SK-N-SH (cell line): ENCODE measurements at regions not wholly inside any gene's neighbourhood (a gene's known extent, or its start where the extent isn't known, plus 50 kb on each side); places are given as distances from the start of the nearest gene placed in this dataset.

Experiments
- EP300 ChIP-seq, 2 experiments: IDR thresholded peaks; 2 replicates each; pipeline versions ENCODE4 v1.4.0 to v1.6.1; 2012; ENCODE audit warnings: borderline replicate concordance in 1 of 2, low read depth in 1 of 2, low read length in 1 of 2
- EZH2phosphoT487 ChIP-seq: fragments of 200-600 bp; sonication (generic); IDR thresholded peaks from 2 replicates; pipeline ENCODE4 v1.6.1; 2017; ENCODE audit warnings: low read depth, mixed run types, mild to moderate bottlenecking, antibody characterized with exemption, moderate library complexity, borderline replicate concordance
- GABPA ChIP-seq: IDR thresholded peaks from 2 replicates; pipeline ENCODE4 v1.4.0; 2012; ENCODE audit warnings: low read depth, mild to moderate bottlenecking
- POLR2AphosphoS5 ChIP-seq: IDR thresholded peaks from 2 replicates; pipeline ENCODE4 v1.6.1; 2012; ENCODE audit warnings: low read depth, low read length
- TAF1 ChIP-seq: IDR thresholded peaks from 2 replicates; pipeline ENCODE4 v1.6.1; 2012; ENCODE audit warnings: low read depth, mild to moderate bottlenecking, low read length, moderate library complexity, borderline replicate concordance
- YY1 ChIP-seq: IDR thresholded peaks from 2 replicates; pipeline ENCODE4 v1.4.0; 2012; ENCODE audit warnings: low read depth, mild to moderate bottlenecking
- TF ChIP-seq, protein P1 (sequence below): fragments of 200-600 bp; sonication (generic); IDR thresholded peaks from 2 replicates; pipeline ENCODE4 v1.6.1; 2017; ENCODE audit warnings: antibody characterized with exemption, mild to moderate bottlenecking, moderate library complexity
- TF ChIP-seq, protein P2 (sequence below): fragments of 150-350 bp; IDR thresholded peaks from 2 replicates; pipeline ENCODE4 v1.6.1; 2016; ENCODE audit warnings: mild to moderate bottlenecking, low read depth, low read length
- TF ChIP-seq, protein P3 (sequence below): IDR thresholded peaks from 2 replicates; pipeline ENCODE4 v1.4.0; 2012; ENCODE audit warnings: low read depth, borderline replicate concordance
- TF ChIP-seq, protein P4 (sequence below): IDR thresholded peaks from 2 replicates; pipeline ENCODE4 v1.6.1; 2012; ENCODE audit warnings: mild to moderate bottlenecking, low read depth, low read length, moderate library complexity
- TF ChIP-seq, protein P5 (sequence below): fragments of 150-350 bp; IDR thresholded peaks from 2 replicates; pipeline ENCODE4 v1.6.1; 2017; ENCODE audit warnings: antibody characterized with exemption, low read length, low read depth, borderline replicate concordance

DNA sequence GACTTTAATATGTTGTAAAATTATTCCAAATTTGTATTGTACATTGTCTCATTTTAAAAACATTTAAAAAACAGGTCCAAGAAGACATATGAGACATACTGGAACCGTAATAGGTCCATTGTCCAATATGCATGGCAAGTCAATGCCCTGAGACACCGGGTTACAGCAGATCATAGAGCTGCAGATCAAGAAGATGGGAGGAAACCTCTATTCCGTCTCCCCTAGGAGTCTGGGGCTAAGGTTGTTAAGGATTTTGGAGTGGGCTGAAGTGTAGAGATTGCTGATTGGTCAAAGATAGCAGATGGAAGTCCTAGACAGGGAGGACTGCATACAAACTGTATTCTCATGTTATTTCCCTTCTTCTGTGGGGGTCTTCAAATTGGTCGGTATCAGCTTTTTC lies 108.3 kb upstream of the PLEKHA5 start:
- TF ChIP-seq YY1 (no peak), POLR2AphosphoS5 (no peak), EZH2phosphoT487 (no peak), GABPA (no peak), EP300 (IDR thresholded peaks at IDR 0.05; ENCODE audit: borderline replicate concordance in 1 of 2, low read depth in 1 of 2, low read length in 1 of 2) (no peak), TAF1 (no peak)
- TF ChIP-seq, protein P1, sequence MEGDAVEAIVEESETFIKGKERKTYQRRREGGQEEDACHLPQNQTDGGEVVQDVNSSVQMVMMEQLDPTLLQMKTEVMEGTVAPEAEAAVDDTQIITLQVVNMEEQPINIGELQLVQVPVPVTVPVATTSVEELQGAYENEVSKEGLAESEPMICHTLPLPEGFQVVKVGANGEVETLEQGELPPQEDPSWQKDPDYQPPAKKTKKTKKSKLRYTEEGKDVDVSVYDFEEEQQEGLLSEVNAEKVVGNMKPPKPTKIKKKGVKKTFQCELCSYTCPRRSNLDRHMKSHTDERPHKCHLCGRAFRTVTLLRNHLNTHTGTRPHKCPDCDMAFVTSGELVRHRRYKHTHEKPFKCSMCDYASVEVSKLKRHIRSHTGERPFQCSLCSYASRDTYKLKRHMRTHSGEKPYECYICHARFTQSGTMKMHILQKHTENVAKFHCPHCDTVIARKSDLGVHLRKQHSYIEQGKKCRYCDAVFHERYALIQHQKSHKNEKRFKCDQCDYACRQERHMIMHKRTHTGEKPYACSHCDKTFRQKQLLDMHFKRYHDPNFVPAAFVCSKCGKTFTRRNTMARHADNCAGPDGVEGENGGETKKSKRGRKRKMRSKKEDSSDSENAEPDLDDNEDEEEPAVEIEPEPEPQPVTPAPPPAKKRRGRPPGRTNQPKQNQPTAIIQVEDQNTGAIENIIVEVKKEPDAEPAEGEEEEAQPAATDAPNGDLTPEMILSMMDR = no peak
- TF ChIP-seq, protein P2, sequence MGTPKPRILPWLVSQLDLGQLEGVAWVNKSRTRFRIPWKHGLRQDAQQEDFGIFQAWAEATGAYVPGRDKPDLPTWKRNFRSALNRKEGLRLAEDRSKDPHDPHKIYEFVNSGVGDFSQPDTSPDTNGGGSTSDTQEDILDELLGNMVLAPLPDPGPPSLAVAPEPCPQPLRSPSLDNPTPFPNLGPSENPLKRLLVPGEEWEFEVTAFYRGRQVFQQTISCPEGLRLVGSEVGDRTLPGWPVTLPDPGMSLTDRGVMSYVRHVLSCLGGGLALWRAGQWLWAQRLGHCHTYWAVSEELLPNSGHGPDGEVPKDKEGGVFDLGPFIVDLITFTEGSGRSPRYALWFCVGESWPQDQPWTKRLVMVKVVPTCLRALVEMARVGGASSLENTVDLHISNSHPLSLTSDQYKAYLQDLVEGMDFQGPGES = no peak
- TF ChIP-seq, protein P3, sequence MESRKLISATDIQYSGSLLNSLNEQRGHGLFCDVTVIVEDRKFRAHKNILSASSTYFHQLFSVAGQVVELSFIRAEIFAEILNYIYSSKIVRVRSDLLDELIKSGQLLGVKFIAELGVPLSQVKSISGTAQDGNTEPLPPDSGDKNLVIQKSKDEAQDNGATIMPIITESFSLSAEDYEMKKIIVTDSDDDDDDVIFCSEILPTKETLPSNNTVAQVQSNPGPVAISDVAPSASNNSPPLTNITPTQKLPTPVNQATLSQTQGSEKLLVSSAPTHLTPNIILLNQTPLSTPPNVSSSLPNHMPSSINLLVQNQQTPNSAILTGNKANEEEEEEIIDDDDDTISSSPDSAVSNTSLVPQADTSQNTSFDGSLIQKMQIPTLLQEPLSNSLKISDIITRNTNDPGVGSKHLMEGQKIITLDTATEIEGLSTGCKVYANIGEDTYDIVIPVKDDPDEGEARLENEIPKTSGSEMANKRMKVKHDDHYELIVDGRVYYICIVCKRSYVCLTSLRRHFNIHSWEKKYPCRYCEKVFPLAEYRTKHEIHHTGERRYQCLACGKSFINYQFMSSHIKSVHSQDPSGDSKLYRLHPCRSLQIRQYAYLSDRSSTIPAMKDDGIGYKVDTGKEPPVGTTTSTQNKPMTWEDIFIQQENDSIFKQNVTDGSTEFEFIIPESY = no peak
- TF ChIP-seq, protein P4, sequence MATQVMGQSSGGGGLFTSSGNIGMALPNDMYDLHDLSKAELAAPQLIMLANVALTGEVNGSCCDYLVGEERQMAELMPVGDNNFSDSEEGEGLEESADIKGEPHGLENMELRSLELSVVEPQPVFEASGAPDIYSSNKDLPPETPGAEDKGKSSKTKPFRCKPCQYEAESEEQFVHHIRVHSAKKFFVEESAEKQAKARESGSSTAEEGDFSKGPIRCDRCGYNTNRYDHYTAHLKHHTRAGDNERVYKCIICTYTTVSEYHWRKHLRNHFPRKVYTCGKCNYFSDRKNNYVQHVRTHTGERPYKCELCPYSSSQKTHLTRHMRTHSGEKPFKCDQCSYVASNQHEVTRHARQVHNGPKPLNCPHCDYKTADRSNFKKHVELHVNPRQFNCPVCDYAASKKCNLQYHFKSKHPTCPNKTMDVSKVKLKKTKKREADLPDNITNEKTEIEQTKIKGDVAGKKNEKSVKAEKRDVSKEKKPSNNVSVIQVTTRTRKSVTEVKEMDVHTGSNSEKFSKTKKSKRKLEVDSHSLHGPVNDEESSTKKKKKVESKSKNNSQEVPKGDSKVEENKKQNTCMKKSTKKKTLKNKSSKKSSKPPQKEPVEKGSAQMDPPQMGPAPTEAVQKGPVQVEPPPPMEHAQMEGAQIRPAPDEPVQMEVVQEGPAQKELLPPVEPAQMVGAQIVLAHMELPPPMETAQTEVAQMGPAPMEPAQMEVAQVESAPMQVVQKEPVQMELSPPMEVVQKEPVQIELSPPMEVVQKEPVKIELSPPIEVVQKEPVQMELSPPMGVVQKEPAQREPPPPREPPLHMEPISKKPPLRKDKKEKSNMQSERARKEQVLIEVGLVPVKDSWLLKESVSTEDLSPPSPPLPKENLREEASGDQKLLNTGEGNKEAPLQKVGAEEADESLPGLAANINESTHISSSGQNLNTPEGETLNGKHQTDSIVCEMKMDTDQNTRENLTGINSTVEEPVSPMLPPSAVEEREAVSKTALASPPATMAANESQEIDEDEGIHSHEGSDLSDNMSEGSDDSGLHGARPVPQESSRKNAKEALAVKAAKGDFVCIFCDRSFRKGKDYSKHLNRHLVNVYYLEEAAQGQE = no peak
- TF ChIP-seq, protein P5, sequence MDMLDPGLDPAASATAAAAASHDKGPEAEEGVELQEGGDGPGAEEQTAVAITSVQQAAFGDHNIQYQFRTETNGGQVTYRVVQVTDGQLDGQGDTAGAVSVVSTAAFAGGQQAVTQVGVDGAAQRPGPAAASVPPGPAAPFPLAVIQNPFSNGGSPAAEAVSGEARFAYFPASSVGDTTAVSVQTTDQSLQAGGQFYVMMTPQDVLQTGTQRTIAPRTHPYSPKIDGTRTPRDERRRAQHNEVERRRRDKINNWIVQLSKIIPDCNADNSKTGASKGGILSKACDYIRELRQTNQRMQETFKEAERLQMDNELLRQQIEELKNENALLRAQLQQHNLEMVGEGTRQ = no peak
